ENCODE measurements at regions not wholly inside any gene's neighbourhood (a gene's known extent, or its start where the extent isn't known, plus 50 kb on each side); places are given as distances from the start of the nearest gene placed in this dataset.
A peak's percentile ranks its signal among the peaks of the same experiment; 100 is the strongest.

GRCh38 chr10:120308589-120308988 is 148.4 kb upstream of the PLPP4 start:
- no peak for DNase-seq

GRCh38 chr10:120313715-120314114 is 143.3 kb upstream of the PLPP4 start:
- DNase-seq, result no peak

- no peak for DNase-seq
Measured at GRCh38 chr10:120314442-120314841, 142.6 kb upstream of the PLPP4 start.

- DNase-seq, result no peak
Measured at GRCh38 chr10:120318862-120319261, 138.2 kb upstream of the PLPP4 start.

- no peak for DNase-seq
Measured at GRCh38 chr10:120327675-120328074, 129.4 kb upstream of the PLPP4 start.

- DNase-seq, result no peak
Measured at GRCh38 chr10:120328647-120329046, 128.4 kb upstream of the PLPP4 start.

GRCh38 chr10:120335553-120335952 is 121.5 kb upstream of the PLPP4 start:
- no peak for DNase-seq

- no peak for DNase-seq
Measured at GRCh38 chr10:120336306-120336910, 120.6 kb upstream of the PLPP4 start.

- DNase-seq, result peak; percentile 68 to 70
Measured at GRCh38 chr10:120336911-120337540, 120.0 kb upstream of the PLPP4 start.

- DNase-seq, result no peak
Measured at GRCh38 chr10:120342115-120342714, 114.8 kb upstream of the PLPP4 start.

- DNase-seq, result no peak
Measured at GRCh38 chr10:120345186-120345585, 111.8 kb upstream of the PLPP4 start.

GRCh38 chr10:120347644-120348043 is 109.4 kb upstream of the PLPP4 start:
- DNase-seq, result no peak

- no peak for DNase-seq
Measured at GRCh38 chr10:120349069-120349468, 108.0 kb upstream of the PLPP4 start.

GRCh38 chr10:120355425-120355824 is 101.6 kb upstream of the PLPP4 start:
- no peak for DNase-seq

- no peak for DNase-seq
Measured at GRCh38 chr10:120360571-120360970, 96.5 kb upstream of the PLPP4 start.

- DNase-seq, result no peak
Measured at GRCh38 chr10:120365872-120366271, 91.2 kb upstream of the PLPP4 start.

GRCh38 chr10:120367341-120367740 is 89.7 kb upstream of the PLPP4 start:
- DNase-seq, result no peak

GRCh38 chr10:120368338-120368737 is 88.7 kb upstream of the PLPP4 start:
- no peak for DNase-seq

- no peak for DNase-seq
Measured at GRCh38 chr10:120368927-120369326, 88.1 kb upstream of the PLPP4 start.

GRCh38 chr10:120369856-120370276 is 87.2 kb upstream of the PLPP4 start:
- DNase-seq, result no peak

- DNase-seq, result no peak
Measured at GRCh38 chr10:120371856-120372255, 85.2 kb upstream of the PLPP4 start.

- DNase-seq, result no peak
Measured at GRCh38 chr10:120372917-120373316, 84.1 kb upstream of the PLPP4 start.

- DNase-seq, result no peak
Measured at GRCh38 chr10:120375666-120376065, 81.4 kb upstream of the PLPP4 start.

GRCh38 chr10:120381931-120382330 is 75.1 kb upstream of the PLPP4 start:
- no peak for DNase-seq

GRCh38 chr10:120382360-120382759 is 74.7 kb upstream of the PLPP4 start:
- DNase-seq, result no peak

All from activated CD4-positive, alpha-beta T cell treated with anti-CD3 and anti-CD28 coated beads, Interleukin-2, amount 50 U/mL, for 48 hours (primary cell).